Cardiac fibroblast (primary cell): ENCODE measurements at regions not wholly inside any gene's neighbourhood (a gene's known extent, or its start where the extent isn't known, plus 50 kb on each side); places are given as distances from the start of the nearest gene placed in this dataset.
"Not testable (repeated sequence)": the region's sequence is repeated elsewhere in the genome, so short reads cannot be mapped to it uniquely, and the experiment has no call there.

ENCODE experiments used
- DNase-seq, 2 donors: peaks; one replicate each; pipeline versions ENCODE4 v3.0.0 to v3.0.0-alpha.2; 2010; ENCODE audit warnings: low read depth in 2 of 2
- H3K4me3 ChIP-seq, 2 donors: replicated peaks in 1 of 2; 1 replicate in 1 of 2; 2 replicates in 1 of 2; pipeline ENCODE4 v1.5.1; 2011; ENCODE audit warnings: low read depth in 2 of 2, low read length in 2 of 2, mild to moderate bottlenecking in 2 of 2, moderate library complexity in 1 of 2
- CTCF ChIP-seq: IDR thresholded peaks from one replicate; pipeline ENCODE4 v1.5.1; 2011; ENCODE audit warnings: low read depth, mild to moderate bottlenecking, low read length, inconsistent platforms

- no peak for TF ChIP-seq CTCF
- no peak for DNase-seq
Observed at GRCh38 chrX:19213610-19214152, 91.4 kb upstream of the ADGRG2 start.

GRCh38 chrX:19214311-19214710 lies 92.0 kb upstream of the ADGRG2 start:
- DNase-seq = no peak
- TF ChIP-seq CTCF = no peak

More at GRCh38 chrX:19213610-19214152, 91.4 kb upstream of the ADGRG2 start:
- no peak overlapping the region for H3K4me3 ChIP-seq

GRCh38 chrX:19225909-19226308 lies 103.6 kb upstream of the ADGRG2 start:
- no peak overlapping the region for H3K4me3 ChIP-seq
- peak; percentile 4 to 24 for DNase-seq
- TF ChIP-seq CTCF = no peak

More at GRCh38 chrX:19214311-19214710, 92.0 kb upstream of the ADGRG2 start:
- no peak overlapping the region for H3K4me3 ChIP-seq

- H3K4me3 ChIP-seq = not testable (repeated sequence)
Observed at GRCh38 chrX:19229896-19230295, 107.6 kb upstream of the ADGRG2 start.

GRCh38 chrX:19237901-19238300 lies 105.8 kb upstream of the PDHA1 start:
- no peak overlapping the region for H3K4me3 ChIP-seq
- DNase-seq = no peak
- no peak for TF ChIP-seq CTCF

More at GRCh38 chrX:19229896-19230295, 107.6 kb upstream of the ADGRG2 start:
- not testable (repeated sequence) for DNase-seq

- no peak for TF ChIP-seq CTCF
- no peak for DNase-seq
- no peak overlapping the region for H3K4me3 ChIP-seq
Observed at GRCh38 chrX:19243431-19243830, 100.3 kb upstream of the PDHA1 start.

GRCh38 chrX:19244921-19245320 lies 98.8 kb upstream of the PDHA1 start:
- not testable (repeated sequence) for H3K4me3 ChIP-seq, DNase-seq

- H3K4me3 ChIP-seq = no peak overlapping the region
- DNase-seq = no peak
- no peak for TF ChIP-seq CTCF
Observed at GRCh38 chrX:19245711-19246269, 97.9 kb upstream of the PDHA1 start.
